Testis (tissue), 2 donors: ENCODE measurements at regions not wholly inside any gene's neighbourhood (a gene's known extent, or its start where the extent isn't known, plus 50 kb on each side); places are given as distances from the start of the nearest gene placed in this dataset.
"Not testable (repeated sequence)": the region's sequence is repeated elsewhere in the genome, so short reads cannot be mapped to it uniquely, and the experiment has no call there.

Experiments used
- DNase-seq: peaks from one replicate; pipeline ENCODE4 v3.0.0-alpha.2; 2019
- H3K27ac ChIP-seq, 2 donors: fragments of 200-600 bp; sonication (generic); one replicate each; pipeline ENCODE4 v1.5.1; 2019
- H3K27me3 ChIP-seq: fragments of 200-600 bp; sonication (generic); one replicate; pipeline ENCODE4 v1.5.1; 2019
- H3K36me3 ChIP-seq: fragments of 200-600 bp; sonication (generic); one replicate; pipeline ENCODE4 v1.5.1; 2017; ENCODE audit warnings: low read depth; ENCODE audit errors: missing control alignments
- H3K4me1 ChIP-seq: fragments of 200-600 bp; sonication (generic); one replicate; pipeline ENCODE4 v1.5.1; 2019
- H3K4me3 ChIP-seq, 2 donors: fragments of 200-600 bp; sonication (generic); one replicate each; pipeline ENCODE4 v1.5.1; 2017 to 2019
- H3K9me3 ChIP-seq: fragments of 200-600 bp; sonication (generic); one replicate; pipeline ENCODE4 v1.5.1; 2017
- POLR2A ChIP-seq: fragments of 450-650 bp; IDR thresholded peaks from one replicate; pipeline ENCODE4 v1.6.1; 2017; ENCODE audit warnings: antibody characterized with exemption, mild to moderate bottlenecking, moderate library complexity
- WGBS, 2 donors: methylation state at CpG; one replicate each; pipeline ENCODE4 v1.1.5; 2018; 5-methylcytosine and 5-hydroxymethylcytosine counted together
- intact Hi-C: fragments of 100-400 bp; cut with DNase I; formaldehyde crosslinking; loops from one replicate; pipeline ENCODE4 v1.15.1; 2023; ENCODE audit warnings: low total_unique reads
- TF ChIP-seq, protein P1 (sequence below), 3 experiments: fragments of 450-650 bp in 2 of 3; fragments of 200-600 bp in 1 of 3; sonication (generic) in 1 of 3; IDR thresholded peaks; one replicate each; pipeline ENCODE4 v1.5.1; 2016 to 2019; ENCODE audit warnings: antibody characterized with exemption in 3 of 3, mild to moderate bottlenecking in 2 of 3, moderate library complexity in 1 of 3

- no peak for DNase-seq
- Histone ChIP-seq H3K36me3 (no peaks in the 10 kb centered on the region), H3K9me3 (no peaks in the 10 kb centered on the region), H3K4me1 (no peaks in the 10 kb centered on the region), H3K27ac (no peak overlapping the region), H3K4me3 (no peak overlapping the region), H3K27me3 (no peaks in the 10 kb centered on the region)
- intact Hi-C loops, result no loop called here
- no peak for TF ChIP-seq POLR2A
- TF ChIP-seq, protein P1, sequence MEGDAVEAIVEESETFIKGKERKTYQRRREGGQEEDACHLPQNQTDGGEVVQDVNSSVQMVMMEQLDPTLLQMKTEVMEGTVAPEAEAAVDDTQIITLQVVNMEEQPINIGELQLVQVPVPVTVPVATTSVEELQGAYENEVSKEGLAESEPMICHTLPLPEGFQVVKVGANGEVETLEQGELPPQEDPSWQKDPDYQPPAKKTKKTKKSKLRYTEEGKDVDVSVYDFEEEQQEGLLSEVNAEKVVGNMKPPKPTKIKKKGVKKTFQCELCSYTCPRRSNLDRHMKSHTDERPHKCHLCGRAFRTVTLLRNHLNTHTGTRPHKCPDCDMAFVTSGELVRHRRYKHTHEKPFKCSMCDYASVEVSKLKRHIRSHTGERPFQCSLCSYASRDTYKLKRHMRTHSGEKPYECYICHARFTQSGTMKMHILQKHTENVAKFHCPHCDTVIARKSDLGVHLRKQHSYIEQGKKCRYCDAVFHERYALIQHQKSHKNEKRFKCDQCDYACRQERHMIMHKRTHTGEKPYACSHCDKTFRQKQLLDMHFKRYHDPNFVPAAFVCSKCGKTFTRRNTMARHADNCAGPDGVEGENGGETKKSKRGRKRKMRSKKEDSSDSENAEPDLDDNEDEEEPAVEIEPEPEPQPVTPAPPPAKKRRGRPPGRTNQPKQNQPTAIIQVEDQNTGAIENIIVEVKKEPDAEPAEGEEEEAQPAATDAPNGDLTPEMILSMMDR (IDR thresholded peaks at IDR 0.05), result no peak
Measured at GRCh38 chr12:88367231-88367630, 213.0 kb downstream of the KITLG start.

- H3K27ac ChIP-seq, intact Hi-C loops, H3K4me1 ChIP-seq, H3K36me3 ChIP-seq, H3K9me3 ChIP-seq, DNase-seq, H3K27me3 ChIP-seq, H3K4me3 ChIP-seq: not testable (repeated sequence)
- 86 to 92% methylated on average over 5 of the region's 5 CpGs for WGBS, 2 donors
Measured at GRCh38 chr12:88368077-88368476, 212.2 kb downstream of the KITLG start.

DNA sequence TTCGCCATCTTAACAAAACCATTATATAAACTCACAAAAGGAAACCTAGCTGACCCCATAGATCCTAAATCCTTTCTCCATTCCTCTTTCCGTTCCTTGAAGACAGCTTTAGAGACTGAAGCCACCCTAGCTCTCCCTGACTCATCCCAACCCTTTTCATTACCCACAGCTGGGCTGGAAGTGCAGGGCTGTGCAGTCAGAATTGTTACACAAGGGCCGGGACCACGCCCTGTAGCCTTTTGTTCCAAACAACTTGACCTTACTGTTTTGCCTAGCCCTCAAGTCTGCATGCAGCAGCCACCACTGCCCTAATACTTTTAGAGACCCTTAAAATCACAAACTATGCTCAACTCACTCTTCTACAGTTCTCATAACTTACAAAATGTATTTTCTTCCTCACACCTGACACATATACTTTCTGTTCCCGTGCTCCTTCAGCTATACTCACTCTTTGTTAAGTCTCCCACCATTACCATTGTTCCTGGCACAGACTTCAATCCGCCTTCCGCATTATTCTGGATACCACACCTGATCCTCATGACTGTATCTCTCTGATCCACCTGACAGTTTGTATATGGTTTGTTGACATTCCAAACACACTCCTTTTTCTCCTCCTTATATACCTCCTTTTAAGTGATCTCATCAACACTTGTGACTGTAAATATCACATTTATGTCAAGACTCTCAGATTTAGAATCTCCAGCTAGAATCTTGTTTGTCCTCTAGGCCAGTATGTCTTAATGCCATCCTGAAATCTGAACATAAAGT, 208.7 kb downstream of the KITLG start:
- Histone ChIP-seq H3K27ac (no peak overlapping the region), H3K4me3 (no peak overlapping the region), H3K36me3 (no peaks in the 10 kb centered on the region), H3K27me3 (no peaks in the 10 kb centered on the region), H3K4me1 (no peaks in the 10 kb centered on the region), H3K9me3 (no peaks in the 10 kb centered on the region)
- TF ChIP-seq POLR2A, result no peak
- TF ChIP-seq, protein P1 (IDR thresholded peaks at IDR 0.05), result no peak
- 81% methylated on average over 7 of the region's 7 CpGs for WGBS, 2 donors
- DNase-seq, result peak; percentile 34
- intact Hi-C loops, result no loop called here

GRCh38 chr12:88375306-88376305, 204.7 kb downstream of the KITLG start:
- H3K9me3 ChIP-seq, result no peaks in the 10 kb centered on the region
- DNase-seq, result no peak
- no peaks in the 10 kb centered on the region for H3K4me1 ChIP-seq
- H3K27me3 ChIP-seq, result no peaks in the 10 kb centered on the region
- no peak overlapping the region for H3K27ac ChIP-seq
- intact Hi-C loops, result no loop called here
- no peaks in the 10 kb centered on the region for H3K36me3 ChIP-seq
- H3K4me3 ChIP-seq, result no peak overlapping the region
- 94 to 98% methylated on average over 6 of the region's 6 CpGs for WGBS, 2 donors
- TF ChIP-seq, protein P1 (IDR thresholded peaks at IDR 0.05), result no peak
- no peak for TF ChIP-seq POLR2A

- no peak overlapping the region for H3K27ac ChIP-seq
- no peak for DNase-seq
- no peak overlapping the region for H3K4me3 ChIP-seq
- no peak for TF ChIP-seq POLR2A
- TF ChIP-seq, protein P1 (IDR thresholded peaks at IDR 0.05), result no peak
- H3K9me3 ChIP-seq, result no peaks in the 10 kb centered on the region
- intact Hi-C loops, result no loop called here
- H3K36me3 ChIP-seq, result no peaks in the 10 kb centered on the region
- H3K4me1 ChIP-seq, result no peaks in the 10 kb centered on the region
- no peaks in the 10 kb centered on the region for H3K27me3 ChIP-seq
Measured at GRCh38 chr12:88377973-88378372, 202.3 kb downstream of the KITLG start.
